Mesenchymal stem cell (in vitro differentiated cells and primary cell): ENCODE measurements at regions not wholly inside any gene's neighbourhood (a gene's known extent, or its start where the extent isn't known, plus 50 kb on each side); places are given as distances from the start of the nearest gene placed in this dataset.

Experiments used
- DNase-seq: peaks from one replicate; pipeline ENCODE4 v3.0.0-alpha.2; 2013
- H2AFZ ChIP-seq: one replicate; pipeline ENCODE4 v1.6.1; 2013; ENCODE audit warnings: low read depth, mild to moderate bottlenecking, control low read depth, inconsistent platforms, low read length, moderate library complexity
- H2AK5ac ChIP-seq: 2 replicates; pipeline ENCODE4 v1.6.1; 2013; ENCODE audit warnings: low read length, moderate library complexity, mild to moderate bottlenecking, inconsistent platforms; ENCODE audit not compliant: severe bottlenecking
- H2BK120ac ChIP-seq: one replicate; pipeline ENCODE4 v1.6.1; 2013; ENCODE audit warnings: low read depth, mild to moderate bottlenecking, inconsistent platforms, low read length, moderate library complexity
- H2BK12ac ChIP-seq, 2 experiments: one replicate each; pipeline ENCODE4 v1.6.1; 2013; ENCODE audit warnings: inconsistent platforms in 2 of 2, low read length in 2 of 2, mild to moderate bottlenecking in 2 of 2, moderate library complexity in 2 of 2, control low read depth in 1 of 2
- H2BK15ac ChIP-seq: one replicate; pipeline ENCODE4 v1.6.1; 2013; ENCODE audit warnings: mild to moderate bottlenecking, low read depth, inconsistent platforms; ENCODE audit not compliant: poor library complexity, severe bottlenecking
- H2BK5ac ChIP-seq: 2 replicates; pipeline ENCODE4 v1.6.1; 2013; ENCODE audit warnings: low read depth, mild to moderate bottlenecking, low read length, control low read depth, inconsistent platforms; ENCODE audit not compliant: poor library complexity, severe bottlenecking
- H3K14ac ChIP-seq, 2 experiments: one replicate each; pipeline ENCODE4 v1.6.1; 2013; ENCODE audit warnings: inconsistent platforms in 2 of 2, low read length in 2 of 2, control low read depth in 1 of 2, mild to moderate bottlenecking in 1 of 2, moderate library complexity in 1 of 2
- H3K18ac ChIP-seq, 2 experiments: one replicate each; pipeline ENCODE4 v1.6.1; 2013; ENCODE audit warnings: inconsistent platforms in 2 of 2, low read length in 2 of 2, control low read depth in 1 of 2, low read depth in 1 of 2, mild to moderate bottlenecking in 1 of 2
- H3K23ac ChIP-seq, 2 experiments: one replicate each; pipeline ENCODE4 v1.6.1; 2013; ENCODE audit warnings: inconsistent platforms in 2 of 2, low read length in 2 of 2, mild to moderate bottlenecking in 2 of 2, moderate library complexity in 2 of 2, control low read depth in 1 of 2
- H3K27ac ChIP-seq: 2 replicates; pipeline ENCODE4 v1.5.1; 2013; ENCODE audit warnings: mild to moderate bottlenecking, moderate library complexity, low read length, control low read depth, inconsistent platforms; ENCODE audit not compliant: poor library complexity, severe bottlenecking
- H3K27me3 ChIP-seq, 2 experiments: 2 replicates each; pipeline versions ENCODE4 v1.6.1 to v1.7.0; 2013; ENCODE audit warnings: low read length in 2 of 2, mild to moderate bottlenecking in 2 of 2, moderate library complexity in 2 of 2, control low read depth in 1 of 2, inconsistent platforms in 1 of 2; ENCODE audit not compliant: control insufficient read depth in 1 of 2, insufficient read depth in 1 of 2
- H3K36me3 ChIP-seq, 2 experiments: 2 replicates each; pipeline versions ENCODE4 v1.6.1 to v1.7.0; 2013; ENCODE audit warnings: low read length in 2 of 2, control low read depth in 1 of 2, inconsistent platforms in 1 of 2, low read depth in 1 of 2, mild to moderate bottlenecking in 1 of 2; ENCODE audit not compliant: insufficient read depth in 2 of 2, control insufficient read depth in 1 of 2
- H3K4ac ChIP-seq, 2 experiments: one replicate each; pipeline ENCODE4 v1.6.1; 2013; ENCODE audit warnings: inconsistent platforms in 2 of 2, low read length in 2 of 2, mild to moderate bottlenecking in 2 of 2, moderate library complexity in 2 of 2, control low read depth in 1 of 2, low read depth in 1 of 2
- H3K4me1 ChIP-seq: 2 replicates; pipeline ENCODE4 v1.6.1; 2013; ENCODE audit warnings: low read depth, low read length, control low read depth; ENCODE audit not compliant: control insufficient read depth, insufficient read depth
- H3K4me2 ChIP-seq: 2 replicates; pipeline ENCODE4 v1.6.1; 2013; ENCODE audit warnings: low read length, mild to moderate bottlenecking, inconsistent platforms; ENCODE audit not compliant: poor library complexity, severe bottlenecking
- H3K4me3 ChIP-seq, 2 experiments: 2 replicates each; pipeline versions ENCODE4 v1.5.1 to v1.7.0; 2013; ENCODE audit warnings: low read length in 2 of 2, mild to moderate bottlenecking in 2 of 2, control low read depth in 1 of 2, low read depth in 1 of 2; ENCODE audit not compliant: insufficient read depth in 1 of 2
- H3K79me1 ChIP-seq: replicated peaks from 2 replicates; pipeline ENCODE4 v1.6.1; 2013; ENCODE audit warnings: mild to moderate bottlenecking, control low read depth, low read length, inconsistent platforms; ENCODE audit not compliant: poor library complexity, severe bottlenecking
- H3K9ac ChIP-seq: 2 replicates; pipeline ENCODE4 v1.7.0; 2013; ENCODE audit warnings: mild to moderate bottlenecking, low read length, moderate library complexity
- H3K9me3 ChIP-seq: 2 replicates; pipeline ENCODE4 v1.7.0; 2013; ENCODE audit warnings: mild to moderate bottlenecking, low read length; ENCODE audit not compliant: control insufficient read depth
- H4K8ac ChIP-seq: one replicate; pipeline ENCODE4 v1.6.1; 2013; ENCODE audit warnings: inconsistent platforms, mild to moderate bottlenecking, low read length, moderate library complexity
- H4K91ac ChIP-seq: one replicate; pipeline ENCODE4 v1.6.1; 2013; ENCODE audit warnings: mild to moderate bottlenecking, low read length, inconsistent platforms
- WGBS: methylation state at CpG from one replicate; pipeline ENCODE4 v1.1.7; 2013; ENCODE audit warnings: mixed read lengths; 5-methylcytosine and 5-hydroxymethylcytosine counted together

- Histone ChIP-seq H3K14ac (no peak overlapping the region), H4K8ac (no peak overlapping the region), H3K27me3 (no peaks in the 10 kb centered on the region), H2BK12ac (no peak overlapping the region), H3K36me3 (no peaks in the 10 kb centered on the region), H2BK15ac (no peak overlapping the region), H3K79me1 (no peaks in the 10 kb centered on the region), H3K4me1 (no peaks in the 10 kb centered on the region), H3K4ac (no peak overlapping the region), H2BK5ac (no peak overlapping the region), H2BK120ac (no peak overlapping the region), H3K4me2 (no peak overlapping the region), H3K9me3 (peaks cover 3% of the 10 kb centered on the region), H4K91ac (no peak overlapping the region), H3K4me3 (no peak overlapping the region), H2AK5ac (no peak overlapping the region), H3K9ac (no peak overlapping the region), H2AFZ (no peak overlapping the region), H3K27ac (no peak overlapping the region), H3K18ac (no peak overlapping the region), H3K23ac (no peak overlapping the region)
- DNase-seq: no peak
- WGBS: no CpG with 5 or more reads among the region's 3 CpGs
Measured at GRCh38 chr16:63592852-63593251, 1529.0 kb downstream of the CDH11 start.

GRCh38 chr16:63581570-63581969 is 1540.3 kb downstream of the CDH11 start:
- WGBS: 63% methylated on average over 4 of the region's 5 CpGs
- no peak overlapping the region for H3K9ac ChIP-seq
- no peak overlapping the region for H3K18ac ChIP-seq
- no peaks in the 10 kb centered on the region for H3K36me3 ChIP-seq
- H3K27ac ChIP-seq: no peak overlapping the region
- no peak overlapping the region for H2BK15ac ChIP-seq
- DNase-seq: peak; percentile 51
- no peaks in the 10 kb centered on the region for H3K27me3 ChIP-seq
- H4K8ac ChIP-seq: no peak overlapping the region
- H3K23ac ChIP-seq: no peak overlapping the region
- no peaks in the 10 kb centered on the region for H3K79me1 ChIP-seq
- no peak overlapping the region for H3K4me3 ChIP-seq
- no peak overlapping the region for H2BK12ac ChIP-seq
- no peaks in the 10 kb centered on the region for H3K9me3 ChIP-seq
- no peak overlapping the region for H2AK5ac ChIP-seq
- no peak overlapping the region for H3K14ac ChIP-seq
- H4K91ac ChIP-seq: no peak overlapping the region
- H2AFZ ChIP-seq: no peak overlapping the region
- no peak overlapping the region for H2BK5ac ChIP-seq
- no peak overlapping the region for H2BK120ac ChIP-seq
- no peak overlapping the region for H3K4ac ChIP-seq
- H3K4me1 ChIP-seq: no peaks in the 10 kb centered on the region
- H3K4me2 ChIP-seq: no peak overlapping the region

GRCh38 chr16:63578791-63579190 is 1542.6 kb upstream of the CDH8 start:
- H3K9ac ChIP-seq: no peak overlapping the region
- H3K27ac ChIP-seq: no peak overlapping the region
- no peaks in the 10 kb centered on the region for H3K4me1 ChIP-seq
- no peak overlapping the region for H2AFZ ChIP-seq
- H2BK120ac ChIP-seq: no peak overlapping the region
- H3K79me1 ChIP-seq: no peaks in the 10 kb centered on the region
- H2AK5ac ChIP-seq: no peak overlapping the region
- no peak overlapping the region for H2BK15ac ChIP-seq
- no peak overlapping the region for H3K4me3 ChIP-seq
- no peak overlapping the region for H3K23ac ChIP-seq
- no peak overlapping the region for H4K8ac ChIP-seq
- no peak for DNase-seq
- H4K91ac ChIP-seq: no peak overlapping the region
- no peak overlapping the region for H3K4ac ChIP-seq
- H3K36me3 ChIP-seq: no peaks in the 10 kb centered on the region
- H2BK12ac ChIP-seq: no peak overlapping the region
- no peaks in the 10 kb centered on the region for H3K27me3 ChIP-seq
- H3K9me3 ChIP-seq: no peaks in the 10 kb centered on the region
- H3K4me2 ChIP-seq: no peak overlapping the region
- H3K14ac ChIP-seq: no peak overlapping the region
- H3K18ac ChIP-seq: no peak overlapping the region
- H2BK5ac ChIP-seq: no peak overlapping the region
- WGBS: no CpG with 5 or more reads among the region's 1 CpG

GRCh38 chr16:63577891-63578290 is 1541.7 kb upstream of the CDH8 start:
- H3K4ac ChIP-seq: no peak overlapping the region
- H3K79me1 ChIP-seq: no peaks in the 10 kb centered on the region
- no peaks in the 10 kb centered on the region for H3K36me3 ChIP-seq
- H2BK15ac ChIP-seq: no peak overlapping the region
- DNase-seq: no peak
- no peaks in the 10 kb centered on the region for H3K9me3 ChIP-seq
- no peak overlapping the region for H3K23ac ChIP-seq
- H2BK120ac ChIP-seq: no peak overlapping the region
- H3K4me2 ChIP-seq: no peak overlapping the region
- H2AK5ac ChIP-seq: no peak overlapping the region
- no peak overlapping the region for H2AFZ ChIP-seq
- H3K9ac ChIP-seq: no peak overlapping the region
- no peak overlapping the region for H3K18ac ChIP-seq
- no peaks in the 10 kb centered on the region for H3K4me1 ChIP-seq
- no peak overlapping the region for H4K8ac ChIP-seq
- H3K14ac ChIP-seq: no peak overlapping the region
- no peak overlapping the region for H3K27ac ChIP-seq
- H3K27me3 ChIP-seq: no peaks in the 10 kb centered on the region
- no peak overlapping the region for H3K4me3 ChIP-seq
- H2BK12ac ChIP-seq: no peak overlapping the region
- H2BK5ac ChIP-seq: no peak overlapping the region
- no peak overlapping the region for H4K91ac ChIP-seq
